Panc1 (cell line): ENCODE measurements at regions not wholly inside any gene's neighbourhood (a gene's known extent, or its start where the extent isn't known, plus 50 kb on each side); places are given as distances from the start of the nearest gene placed in this dataset.

Experiments used
- ATAC-seq: fragments of 200-7000 bp; cut with Tn5 transposase; 2 replicates; pipeline ENCODE4 v1.9.1; 2020; ENCODE audit warnings: mild to moderate bottlenecking, moderate library complexity
- BruUV-seq: library from RNA; stranded (reverse); fragments of 400-500 nt; replicated peaks from 2 replicates; lab custom pipeline; 2021; lab: Mats Ljungman, UMichigan
- CTCF ChIA-PET: fragments of 300-600 bp; sonication (Branson Sonifier 250); formaldehyde crosslinking; loops from one replicate; lab custom pipeline; 2022; ENCODE audit warnings: antibody characterized with exemption; lab: Charles Lee
- POLR2A ChIA-PET: fragments of 300-600 bp; sonication (Branson Sonifier 250); formaldehyde crosslinking; loops from one replicate; lab custom pipeline; 2022; ENCODE audit warnings: antibody characterized with exemption; lab: Charles Lee
- DNase-seq: peaks from one replicate; pipeline ENCODE4 v3.0.0-alpha.2; 2010; ENCODE audit warnings: low read depth, low spot score
- H3K27ac ChIP-seq: 2 replicates; pipeline ENCODE4 v1.5.1; 2011; ENCODE audit warnings: mild to moderate bottlenecking, low read length, inconsistent platforms
- H3K27me3 ChIP-seq: fragments of 200-500 bp; sonication (Bioruptor generic); 2 replicates; pipeline ENCODE4 v1.6.0; 2014; ENCODE audit warnings: low read length, inconsistent platforms; ENCODE audit not compliant: control insufficient read depth, insufficient read depth
- H3K36me3 ChIP-seq: fragments of 200-500 bp; sonication (Bioruptor generic); 2 replicates; pipeline ENCODE4 v1.5.1; 2014; ENCODE audit warnings: inconsistent platforms, mild to moderate bottlenecking, low read length, moderate library complexity; ENCODE audit not compliant: control insufficient read depth, insufficient read depth
- H3K4me1 ChIP-seq: 2 replicates; pipeline ENCODE4 v1.5.1; 2011; ENCODE audit warnings: inconsistent platforms, mild to moderate bottlenecking, low read length, moderate library complexity; ENCODE audit not compliant: control insufficient read depth, insufficient read depth
- H3K4me3 ChIP-seq, 2 experiments: 2 replicates each; pipeline ENCODE4 v1.5.1; 2011 to 2012; ENCODE audit warnings: low read depth in 2 of 2, low read length in 2 of 2, mild to moderate bottlenecking in 2 of 2, inconsistent platforms in 1 of 2, moderate library complexity in 1 of 2
- H3K9me3 ChIP-seq: fragments of 200-500 bp; sonication (Bioruptor generic); 2 replicates; pipeline ENCODE4 v1.5.1; 2014; ENCODE audit warnings: low read depth, mild to moderate bottlenecking, inconsistent platforms, low read length, moderate library complexity; ENCODE audit not compliant: control insufficient read depth, insufficient read depth
- CTCF ChIP-seq: fragments of 450-650 bp; IDR thresholded peaks from 2 replicates; pipeline ENCODE4 v1.5.1; 2017; ENCODE audit warnings: mild to moderate bottlenecking
- POLR2AphosphoS5 ChIP-seq: IDR thresholded peaks from 2 replicates; pipeline ENCODE4 v1.6.1; 2012; ENCODE audit warnings: mild to moderate bottlenecking, low read depth, low read length, moderate library complexity
- SIN3A ChIP-seq: IDR thresholded peaks from 2 replicates; pipeline ENCODE4 v1.6.1; 2012; ENCODE audit warnings: low read depth, mild to moderate bottlenecking, low read length, moderate library complexity, borderline replicate concordance; ENCODE audit not compliant: insufficient read depth
- TCF7L2 ChIP-seq: IDR thresholded peaks from 2 replicates; pipeline ENCODE4 v1.6.1; 2011; ENCODE audit warnings: mild to moderate bottlenecking, low read depth, low read length, inconsistent platforms
- in situ Hi-C: cut with HindIII; loops from 2 replicates; pipeline ENCODE4 v1.10.0; 2016; ENCODE audit warnings: low sequenced_read_pairs, low pct_unique_long_range_greater_than_20kb
- intact Hi-C: fragments of 100-400 bp; cut with micrococcal nuclease; formaldehyde crosslinking; loops from one replicate; pipeline ENCODE4 v1.10.0; 2022; ENCODE audit not compliant: unreplicated experiment
- TF ChIP-seq, protein P1 (sequence below), 2 experiments: IDR thresholded peaks; 2 replicates each; pipeline ENCODE4 v1.6.1; 2011 to 2012; ENCODE audit warnings: low read depth in 2 of 2, control low read depth in 1 of 2, low read length in 1 of 2, mild to moderate bottlenecking in 1 of 2, moderate library complexity in 1 of 2; ENCODE audit not compliant: insufficient read depth in 1 of 2

- POLR2A ChIA-PET = interaction anchor here (0.7 kb wide), 1 partner anchor 79 kb away, joined by 4 read pairs; no protein-coding TSS in a partner anchor
- Histone ChIP-seq H3K9me3 (no peaks in the 10 kb centered on the region), H3K27me3 (no peaks in the 10 kb centered on the region), H3K36me3 (no peaks in the 10 kb centered on the region), H3K4me3 (no peak overlapping the region), H3K4me1 (no peaks in the 10 kb centered on the region), H3K27ac (no peak overlapping the region)
- TF ChIP-seq TCF7L2 = no peak
- TF ChIP-seq POLR2AphosphoS5 = no peak
- no peak for TF ChIP-seq CTCF
- TF ChIP-seq, protein P1, sequence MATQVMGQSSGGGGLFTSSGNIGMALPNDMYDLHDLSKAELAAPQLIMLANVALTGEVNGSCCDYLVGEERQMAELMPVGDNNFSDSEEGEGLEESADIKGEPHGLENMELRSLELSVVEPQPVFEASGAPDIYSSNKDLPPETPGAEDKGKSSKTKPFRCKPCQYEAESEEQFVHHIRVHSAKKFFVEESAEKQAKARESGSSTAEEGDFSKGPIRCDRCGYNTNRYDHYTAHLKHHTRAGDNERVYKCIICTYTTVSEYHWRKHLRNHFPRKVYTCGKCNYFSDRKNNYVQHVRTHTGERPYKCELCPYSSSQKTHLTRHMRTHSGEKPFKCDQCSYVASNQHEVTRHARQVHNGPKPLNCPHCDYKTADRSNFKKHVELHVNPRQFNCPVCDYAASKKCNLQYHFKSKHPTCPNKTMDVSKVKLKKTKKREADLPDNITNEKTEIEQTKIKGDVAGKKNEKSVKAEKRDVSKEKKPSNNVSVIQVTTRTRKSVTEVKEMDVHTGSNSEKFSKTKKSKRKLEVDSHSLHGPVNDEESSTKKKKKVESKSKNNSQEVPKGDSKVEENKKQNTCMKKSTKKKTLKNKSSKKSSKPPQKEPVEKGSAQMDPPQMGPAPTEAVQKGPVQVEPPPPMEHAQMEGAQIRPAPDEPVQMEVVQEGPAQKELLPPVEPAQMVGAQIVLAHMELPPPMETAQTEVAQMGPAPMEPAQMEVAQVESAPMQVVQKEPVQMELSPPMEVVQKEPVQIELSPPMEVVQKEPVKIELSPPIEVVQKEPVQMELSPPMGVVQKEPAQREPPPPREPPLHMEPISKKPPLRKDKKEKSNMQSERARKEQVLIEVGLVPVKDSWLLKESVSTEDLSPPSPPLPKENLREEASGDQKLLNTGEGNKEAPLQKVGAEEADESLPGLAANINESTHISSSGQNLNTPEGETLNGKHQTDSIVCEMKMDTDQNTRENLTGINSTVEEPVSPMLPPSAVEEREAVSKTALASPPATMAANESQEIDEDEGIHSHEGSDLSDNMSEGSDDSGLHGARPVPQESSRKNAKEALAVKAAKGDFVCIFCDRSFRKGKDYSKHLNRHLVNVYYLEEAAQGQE (IDR thresholded peaks at IDR 0.05; ENCODE audit: insufficient read depth in 1 of 2, low read depth in 2 of 2, low read length in 1 of 2) = no peak
- TF ChIP-seq SIN3A = no peak
- no TSS peak for BruUV-seq
- in situ Hi-C loops = no loop called here
- intact Hi-C loops = no loop called here
- CTCF ChIA-PET = no interaction called here
- ATAC-seq (no peak), DNase-seq (no peak)
Measured at GRCh38 chr14:55840821-55841220, 260.8 kb downstream of the KTN1 start.

GRCh38 chr14:55841625-55842024 lies 261.6 kb downstream of the KTN1 start:
- in situ Hi-C loops = no loop called here
- no TSS peak for BruUV-seq
- DNase-seq (no peak), ATAC-seq (no peak)
- no peaks in the 10 kb centered on the region for H3K27me3 ChIP-seq
- no peaks in the 10 kb centered on the region for H3K4me1 ChIP-seq
- CTCF ChIA-PET = no interaction called here
- H3K36me3 ChIP-seq = no peaks in the 10 kb centered on the region
- TF ChIP-seq SIN3A = no peak
- TF ChIP-seq TCF7L2 = no peak
- TF ChIP-seq POLR2AphosphoS5 = no peak
- TF ChIP-seq CTCF = no peak
- TF ChIP-seq, protein P1 (IDR thresholded peaks at IDR 0.05; ENCODE audit: insufficient read depth in 1 of 2, low read depth in 2 of 2, low read length in 1 of 2) = no peak
- H3K9me3 ChIP-seq = no peaks in the 10 kb centered on the region
- H3K27ac ChIP-seq = no peak overlapping the region
- H3K4me3 ChIP-seq = no peak overlapping the region
- POLR2A ChIA-PET = no interaction called here
- intact Hi-C loops = no loop called here
